Stimulated activated CD8-positive, alpha-beta memory T cell treated with anti-CD3 and anti-CD28 coated beads, Interleukin-2, amount 100 ng/mL, for 48 hours (primary cell): ENCODE measurements at regions not wholly inside any gene's neighbourhood (a gene's known extent, or its start where the extent isn't known, plus 50 kb on each side); places are given as distances from the start of the nearest gene placed in this dataset.

ENCODE experiments used
- DNase-seq, 2 donors: peaks; one replicate each; pipeline ENCODE4 v3.0.0-alpha.2; 2020; ENCODE audit warnings: low read depth in 2 of 2

DNA sequence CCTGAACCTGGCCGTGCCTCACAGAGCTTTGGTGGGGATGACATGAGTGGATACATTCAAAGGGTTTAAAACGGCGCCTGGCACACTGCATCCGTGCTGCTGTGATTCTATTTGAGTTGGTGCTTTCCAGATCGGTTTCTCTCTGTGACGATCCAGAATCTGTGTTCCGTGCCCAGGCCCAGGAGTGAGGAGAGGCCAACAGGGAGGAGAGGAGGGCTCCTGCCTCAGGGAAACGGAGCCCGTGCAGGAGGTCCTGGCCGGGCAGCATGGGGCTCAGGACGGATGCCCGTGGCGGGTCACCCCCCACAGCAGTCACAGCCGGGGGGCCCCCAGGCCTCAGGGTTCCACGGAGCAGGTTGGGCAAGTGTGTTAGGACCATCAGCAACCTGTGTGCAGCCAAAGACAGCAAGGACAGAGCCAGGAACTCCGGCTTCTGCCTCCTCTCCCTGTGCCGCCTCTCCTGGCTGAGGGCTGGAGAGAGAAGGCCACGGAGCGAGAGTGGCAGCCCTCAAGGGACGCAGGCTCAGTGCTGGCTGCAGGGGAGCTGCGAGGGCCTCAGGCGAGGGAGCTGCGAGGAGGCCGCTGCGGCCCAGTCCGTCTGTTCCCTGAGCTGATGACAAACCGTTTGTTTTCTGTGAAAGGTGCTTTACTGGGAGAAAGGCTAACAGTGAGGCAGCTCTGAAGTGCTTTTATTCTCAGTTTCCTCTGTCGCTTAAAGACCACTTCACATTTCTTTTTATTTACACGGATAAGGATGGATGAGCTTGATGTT, 99.3 kb downstream of the METRNL start:
- no peak for DNase-seq

DNA sequence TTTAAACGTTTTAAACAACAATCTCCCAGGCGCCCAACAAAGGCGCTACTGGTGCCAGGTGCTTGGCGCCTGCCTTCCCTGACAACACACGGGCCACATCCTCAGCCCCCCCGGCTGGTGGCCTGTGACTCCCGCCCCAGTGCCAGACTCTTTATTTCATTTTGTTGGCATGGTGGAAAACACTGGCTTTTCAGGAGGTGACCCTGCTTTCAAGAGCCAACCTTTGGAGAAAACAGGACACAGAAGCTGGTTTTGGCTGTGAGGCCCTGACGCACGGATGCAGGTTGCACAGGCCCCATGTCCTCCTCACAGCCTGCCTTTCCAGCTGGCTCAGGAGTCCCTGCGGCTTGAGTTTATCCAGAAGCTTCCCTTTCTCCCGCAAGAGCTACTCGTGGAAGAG, 100.0 kb downstream of the METRNL start:
- no peak for DNase-seq

DNA sequence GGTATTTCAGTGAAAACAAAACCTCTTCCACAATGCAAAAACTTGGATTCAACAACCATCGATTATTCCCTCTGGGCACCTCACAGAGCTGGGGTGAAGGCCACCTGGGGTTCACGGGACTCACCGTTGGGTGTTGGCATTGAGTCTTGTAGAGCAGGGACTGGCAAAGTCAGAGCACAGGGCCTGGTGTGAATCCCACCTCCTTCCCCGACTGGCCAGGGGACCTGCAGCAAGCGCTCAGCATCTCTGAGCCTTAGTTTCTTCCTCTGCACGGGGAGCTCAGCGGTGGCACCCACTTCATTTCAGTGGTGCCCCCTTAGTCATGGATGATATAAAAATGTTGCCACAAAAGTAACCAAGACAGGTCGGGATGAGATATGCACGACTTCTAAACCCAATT, 100.4 kb downstream of the METRNL start:
- no peak for DNase-seq

DNA sequence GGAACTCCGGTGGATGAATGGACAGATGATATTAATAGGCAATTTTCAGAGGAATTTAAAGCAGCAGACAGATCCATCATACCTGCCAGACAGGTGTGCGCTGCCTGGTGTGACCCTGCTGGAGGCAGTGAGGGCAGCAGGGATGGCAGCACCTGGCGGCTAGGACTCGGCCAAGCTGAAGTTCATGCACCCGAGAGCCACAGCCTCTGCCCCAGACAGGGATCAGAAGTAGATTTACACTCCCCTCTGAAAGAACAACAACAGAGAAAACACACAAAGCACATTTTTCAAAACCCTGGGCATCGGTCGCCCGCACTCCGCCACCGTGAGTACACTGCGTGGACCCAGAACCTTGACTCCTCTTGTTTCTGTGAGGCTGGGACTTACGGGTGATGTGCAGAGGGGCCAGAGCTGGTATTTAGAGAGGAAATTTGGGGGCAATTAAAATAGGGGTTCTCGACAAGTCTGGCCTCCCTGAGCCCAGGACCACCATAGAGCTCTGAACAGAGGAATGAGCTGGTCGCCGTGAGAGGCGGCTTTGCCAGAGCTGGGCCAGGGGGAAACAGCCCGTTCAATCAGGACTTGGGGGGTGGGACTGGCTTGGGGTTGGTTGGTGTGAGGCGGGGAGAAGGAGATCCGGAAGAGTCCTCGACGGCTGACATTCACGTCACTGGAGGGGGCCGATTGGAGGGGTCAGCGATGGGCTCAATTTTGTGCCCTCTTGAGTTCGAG, 101.0 kb downstream of the METRNL start:
- no peak for DNase-seq

DNA sequence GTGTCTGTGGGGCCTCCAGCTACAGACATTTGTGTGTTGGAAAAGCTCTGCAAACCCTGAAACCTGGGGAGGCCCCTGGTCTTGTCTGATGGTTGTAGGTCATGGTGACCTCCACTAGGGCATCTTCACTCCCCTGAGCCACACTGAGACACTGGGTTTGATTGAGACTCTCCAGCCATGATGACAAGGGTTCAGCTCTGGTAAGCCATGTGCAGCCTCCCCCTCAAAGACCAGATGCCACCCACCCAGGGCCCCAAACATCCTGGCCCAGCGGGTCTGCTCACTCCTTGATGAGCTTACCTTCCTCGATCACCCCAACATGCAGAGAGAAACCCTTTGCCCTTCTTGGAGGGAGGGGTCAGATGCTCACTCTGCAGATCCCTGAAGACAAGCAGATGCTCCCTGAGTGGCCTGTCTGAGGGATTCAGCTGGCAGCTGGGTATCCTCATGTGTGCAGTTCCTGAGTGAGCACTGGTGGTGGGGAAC, 101.6 kb downstream of the METRNL start:
- no peak for DNase-seq

DNA sequence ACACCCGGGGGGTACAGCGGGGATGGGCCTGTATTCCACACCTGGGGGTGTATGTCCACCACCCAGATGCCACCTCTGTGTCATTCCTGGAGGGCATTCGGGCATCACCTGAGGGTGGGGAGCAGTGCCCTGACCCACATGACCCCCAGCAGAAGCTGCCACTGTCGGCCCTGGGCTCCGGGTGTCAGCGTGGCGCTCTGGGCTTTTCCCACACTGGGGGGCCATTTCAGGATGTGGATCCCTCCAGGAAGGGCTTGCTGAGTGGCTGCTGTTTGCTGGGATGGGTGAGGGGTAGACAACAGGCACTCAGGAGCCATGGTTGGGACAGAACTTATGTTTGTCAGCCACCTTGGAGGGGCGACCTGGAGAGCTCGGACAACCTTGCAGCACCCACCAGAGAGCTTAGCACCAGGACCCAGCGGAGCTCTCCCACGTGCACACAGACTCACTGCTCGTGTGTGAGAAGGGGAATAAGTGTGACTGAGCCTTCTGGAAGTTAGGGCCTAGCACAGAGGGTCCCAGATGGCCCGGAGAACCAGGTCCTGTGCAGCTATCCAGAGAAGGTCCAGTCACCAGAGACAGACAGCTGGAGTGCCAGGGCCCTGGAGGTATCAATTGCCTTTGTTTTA, 102.7 kb downstream of the METRNL start:
- DNase-seq, result no peak

DNA sequence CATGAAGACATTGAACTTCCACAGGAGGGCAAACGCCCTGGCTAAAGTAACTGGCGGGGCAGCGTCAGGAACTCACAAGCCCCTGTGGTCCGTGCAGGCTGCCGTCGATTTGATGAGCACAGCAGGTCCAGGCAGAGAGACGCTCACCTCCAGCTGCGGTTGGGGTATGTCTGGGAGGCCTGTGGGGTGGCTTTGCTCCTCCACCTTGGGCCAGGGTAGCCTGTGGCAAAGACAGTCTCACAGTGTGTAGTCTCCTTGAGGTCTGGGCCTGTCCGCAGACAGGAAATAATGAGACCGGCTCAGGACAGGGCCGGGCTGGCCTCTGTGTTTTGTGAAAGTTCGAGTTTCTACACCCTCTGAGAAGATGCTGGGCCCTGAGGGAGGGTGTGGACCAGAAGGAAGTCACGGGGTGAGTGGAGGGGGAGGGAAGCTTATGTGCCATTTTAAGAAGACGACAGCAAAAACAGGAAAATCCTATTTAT, 103.3 kb downstream of the METRNL start:
- DNase-seq, result no peak

DNA sequence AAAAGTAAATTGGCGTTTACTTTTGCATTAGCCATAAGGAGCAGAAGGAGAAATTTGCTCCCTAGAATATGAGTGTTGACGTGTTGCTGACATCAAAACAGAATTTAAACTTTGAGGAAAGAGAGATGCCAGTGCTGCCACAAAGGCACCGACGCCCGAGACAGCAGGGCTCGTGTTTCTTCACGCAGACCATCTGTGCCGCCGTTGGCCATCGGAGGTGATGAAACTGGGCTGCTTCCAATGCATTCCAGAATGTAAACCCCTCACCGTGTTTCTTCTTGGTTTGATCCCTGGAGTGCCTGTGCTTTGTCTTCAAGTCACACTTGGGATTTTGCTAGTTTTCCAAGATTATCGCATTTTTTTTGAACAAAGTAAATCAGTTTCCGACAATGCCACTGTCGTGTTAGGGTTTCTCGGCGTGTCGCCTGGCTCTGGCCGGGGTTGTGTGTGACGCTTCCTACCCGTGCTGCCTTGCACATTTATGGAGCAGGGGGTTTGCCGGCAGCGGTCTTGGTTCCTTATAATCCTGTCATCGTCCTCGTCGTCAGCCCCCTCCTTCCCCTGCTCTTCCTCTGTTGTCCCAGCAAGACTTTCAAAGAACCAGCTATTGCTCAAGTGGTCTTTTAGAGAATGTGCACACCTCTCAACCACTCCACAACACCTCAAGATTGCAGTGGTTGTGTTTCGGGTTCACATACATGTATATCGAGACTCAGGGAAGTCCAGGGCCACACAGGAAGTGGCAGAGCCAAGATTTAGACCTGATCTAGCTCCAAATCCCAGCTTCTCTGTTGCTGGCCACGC, 103.9 kb downstream of the METRNL start:
- no peak for DNase-seq

DNA sequence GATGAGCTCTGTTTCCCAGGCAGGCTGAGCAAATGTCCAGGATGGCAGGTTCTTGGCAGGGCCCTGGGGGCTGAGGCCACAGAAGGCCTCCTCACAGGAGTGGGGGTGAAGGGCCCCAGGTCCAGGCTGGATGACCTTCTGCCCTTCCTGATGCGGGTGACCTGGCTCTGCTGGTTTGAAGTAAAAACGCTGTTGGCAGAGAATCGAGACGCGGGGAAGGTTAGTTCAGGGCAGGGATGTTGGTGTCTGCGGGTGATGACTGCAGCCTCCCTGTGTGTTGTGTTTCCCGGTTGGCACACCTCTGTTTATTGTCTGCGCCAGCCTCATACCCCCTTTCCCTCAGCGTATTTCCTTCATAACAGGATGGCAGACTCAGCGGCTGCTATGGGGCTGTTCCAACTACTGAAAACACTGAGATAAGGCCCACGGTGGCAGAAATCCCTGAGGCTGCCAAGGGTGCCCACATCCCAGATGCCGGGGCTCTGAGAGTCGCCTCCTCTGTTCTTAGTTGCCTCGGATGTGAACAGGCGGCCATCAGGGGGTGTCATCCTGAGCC, 104.6 kb downstream of the METRNL start:
- DNase-seq, result no peak

DNA sequence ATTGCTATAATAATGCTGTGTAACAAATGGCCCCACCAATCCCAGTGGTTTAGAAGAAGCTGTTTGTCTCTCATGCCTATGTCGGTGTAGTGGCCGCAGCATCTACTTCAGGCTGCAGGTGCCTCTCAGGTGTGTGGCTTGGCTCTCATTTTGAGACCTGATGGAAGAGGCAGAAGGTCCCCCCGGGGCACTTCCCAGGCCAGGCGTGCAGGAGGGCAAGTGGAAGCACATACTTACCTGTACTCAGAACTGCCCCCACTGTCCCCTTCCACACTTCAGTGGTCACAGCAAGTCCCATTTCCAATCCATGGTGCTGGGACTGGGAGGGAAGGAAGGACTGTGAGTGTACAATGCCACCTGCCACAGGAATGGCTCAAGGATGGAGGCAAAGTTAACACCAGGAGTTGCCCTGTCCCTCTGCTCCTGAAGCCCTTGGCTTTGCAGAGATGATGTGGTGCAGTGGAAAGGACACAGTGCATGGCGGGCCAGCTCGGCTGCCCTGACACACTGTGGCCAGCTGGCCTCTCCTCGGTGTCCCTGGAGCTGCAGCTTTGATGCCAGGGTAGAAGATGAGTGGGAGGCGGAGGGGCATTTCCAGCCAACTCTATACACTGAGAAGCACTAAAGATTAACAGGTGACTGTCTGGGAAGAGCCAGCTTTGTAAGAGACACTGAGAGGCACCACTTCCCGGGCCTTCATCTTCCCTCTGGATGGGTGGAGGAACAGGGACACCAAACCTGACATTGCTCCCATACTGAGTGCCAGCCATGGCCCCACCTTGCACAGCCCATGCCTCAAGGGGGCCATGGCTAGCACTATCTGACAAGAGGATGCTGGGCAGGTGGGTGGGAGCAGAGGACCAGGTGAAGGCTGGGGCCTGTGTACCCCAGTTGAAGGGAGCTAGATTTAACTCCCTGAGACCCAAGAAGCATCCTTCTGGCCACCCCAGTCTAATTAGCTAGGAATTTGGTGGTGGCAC, 105.9 kb downstream of the METRNL start:
- no peak for DNase-seq

DNA sequence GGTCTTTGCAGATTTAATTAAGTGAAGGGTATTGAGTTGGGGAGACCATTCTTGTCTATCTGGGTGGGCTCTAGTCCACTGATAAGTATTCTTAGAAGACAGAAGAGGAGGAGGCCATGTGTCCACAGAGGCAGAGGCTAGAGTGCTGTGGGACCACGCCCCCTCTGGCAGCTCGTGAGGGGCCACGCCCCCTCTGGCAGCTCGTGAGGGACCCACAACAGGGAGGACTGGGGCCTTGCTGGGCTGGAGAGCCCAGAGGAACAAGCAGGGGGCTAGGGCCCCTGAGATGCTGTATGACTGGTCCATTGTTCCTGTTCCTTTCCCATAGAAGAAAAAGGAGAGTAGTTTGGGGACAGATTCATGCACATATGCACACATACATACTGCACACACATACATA, 106.8 kb downstream of the METRNL start:
- no peak for DNase-seq

DNA sequence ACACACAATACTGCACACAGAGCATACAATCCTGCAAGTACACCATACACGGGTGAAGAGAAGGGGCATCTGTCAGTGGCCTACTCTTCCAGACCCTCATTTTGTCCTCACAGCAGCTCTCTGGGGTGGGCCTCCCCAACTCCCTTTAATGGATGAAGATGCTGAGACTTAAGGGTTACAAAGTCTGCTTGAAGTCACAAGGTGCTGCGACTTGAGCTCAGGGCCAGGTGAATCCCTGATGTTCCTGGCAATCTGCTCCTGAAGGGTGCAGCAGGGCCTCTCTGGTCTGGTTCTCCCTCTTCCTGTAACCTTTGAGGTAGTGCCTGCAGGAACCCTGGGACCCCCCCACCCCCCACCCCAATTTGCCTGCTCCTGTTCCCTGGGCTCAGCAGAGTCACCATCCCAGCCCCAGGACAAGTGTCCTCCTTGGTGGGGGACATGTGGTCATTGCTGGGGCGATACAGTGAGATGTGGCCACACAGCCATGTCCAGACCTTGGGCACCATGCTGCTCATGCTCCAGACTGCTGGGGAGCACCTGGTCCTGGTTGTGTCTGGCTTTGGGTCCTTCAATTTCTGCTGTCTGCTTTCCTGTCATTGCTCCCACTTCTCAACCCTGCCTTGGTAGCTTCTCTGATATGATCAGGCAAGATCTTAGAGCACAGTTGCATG, 107.5 kb downstream of the METRNL start:
- no peak for DNase-seq

DNA sequence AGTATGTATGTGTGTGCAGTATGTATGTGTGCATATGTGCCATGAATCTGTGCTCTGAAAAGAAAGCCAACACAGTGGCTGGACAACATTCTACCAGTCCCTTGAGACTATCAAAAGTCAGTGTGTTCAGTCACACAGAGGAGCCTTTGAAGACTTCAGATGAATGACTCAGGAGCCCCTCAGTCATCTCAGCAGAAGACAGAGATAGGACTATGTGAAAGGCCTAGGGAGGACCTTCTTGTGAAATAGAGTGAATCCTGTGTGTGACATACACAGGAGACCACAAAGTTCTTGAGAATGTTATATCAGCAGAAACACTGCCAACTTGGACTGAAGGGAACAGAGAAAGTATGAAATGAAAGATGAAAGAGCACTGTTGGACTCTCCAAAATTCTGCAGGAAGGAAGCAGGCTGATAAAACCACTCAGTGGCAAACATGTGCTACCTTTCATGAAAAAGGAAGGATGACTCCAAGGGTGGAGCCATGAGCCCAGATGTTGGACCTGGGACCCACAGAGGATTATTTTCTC, 108.4 kb downstream of the METRNL start:
- DNase-seq, result no peak

DNA sequence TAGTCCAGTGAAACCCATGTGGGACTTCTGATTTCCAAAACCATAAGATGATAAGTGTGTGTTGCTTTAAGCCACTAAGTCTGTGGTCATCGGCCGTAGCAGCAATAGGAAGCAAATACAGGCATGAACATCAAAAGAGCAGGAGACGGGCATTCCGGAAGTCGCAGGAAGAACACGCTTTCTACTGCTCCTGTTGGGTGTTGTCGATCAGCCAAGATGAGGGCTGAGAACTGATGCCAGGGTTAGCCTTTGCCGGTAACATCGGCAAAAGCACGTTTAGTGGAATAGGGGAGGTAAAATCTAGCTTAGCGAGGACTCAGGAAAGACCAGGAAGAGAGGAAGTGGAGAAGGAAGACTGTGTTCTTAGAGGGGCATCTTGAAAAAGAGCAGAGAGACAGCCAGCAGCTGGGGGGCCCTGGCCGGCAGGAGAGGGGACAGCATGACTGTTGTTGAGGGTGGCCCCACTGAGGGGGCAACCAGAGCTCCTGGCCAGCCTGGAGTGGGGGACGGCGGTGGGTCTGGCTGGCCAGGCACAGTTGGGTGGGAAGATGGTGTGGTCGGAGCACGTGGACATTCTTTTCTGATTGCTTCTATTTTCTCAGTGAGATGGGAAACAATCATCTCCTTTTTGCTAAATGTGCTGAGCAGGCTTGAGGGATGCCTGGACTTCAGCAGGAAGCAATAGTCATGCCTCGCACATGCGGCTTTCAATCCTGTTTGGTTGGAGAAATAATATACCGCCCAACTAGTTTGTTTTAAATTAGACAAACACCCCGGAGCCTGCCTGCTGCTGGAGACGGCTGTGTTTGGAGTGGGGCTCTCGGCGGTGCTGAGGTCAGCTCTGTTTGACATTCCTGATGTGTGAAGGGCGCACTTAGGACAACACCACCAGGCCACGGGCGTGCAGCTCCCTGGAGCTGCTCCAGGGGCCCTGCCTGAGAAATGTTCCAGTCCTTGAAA, 109.9 kb downstream of the METRNL start:
- no peak for DNase-seq

DNA sequence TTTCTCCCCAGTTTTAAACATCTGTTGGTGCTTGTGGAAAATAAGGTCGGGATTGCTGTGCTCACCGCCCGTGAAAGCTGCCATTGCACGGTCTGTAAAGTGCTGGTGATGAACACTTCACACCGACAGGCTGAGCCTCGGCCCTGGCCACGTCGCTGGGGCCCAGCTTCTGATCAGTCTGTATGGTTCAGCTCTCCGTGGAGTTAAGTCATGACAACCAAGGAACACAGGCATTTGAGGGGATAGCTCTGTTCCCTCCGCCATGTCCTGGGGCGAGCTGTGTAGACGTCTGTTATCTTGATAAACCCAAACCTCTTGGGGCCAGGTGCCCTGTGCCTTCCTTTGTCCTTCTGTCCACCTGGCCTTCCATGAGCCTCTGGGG, 110.6 kb downstream of the METRNL start:
- DNase-seq, result no peak

DNA sequence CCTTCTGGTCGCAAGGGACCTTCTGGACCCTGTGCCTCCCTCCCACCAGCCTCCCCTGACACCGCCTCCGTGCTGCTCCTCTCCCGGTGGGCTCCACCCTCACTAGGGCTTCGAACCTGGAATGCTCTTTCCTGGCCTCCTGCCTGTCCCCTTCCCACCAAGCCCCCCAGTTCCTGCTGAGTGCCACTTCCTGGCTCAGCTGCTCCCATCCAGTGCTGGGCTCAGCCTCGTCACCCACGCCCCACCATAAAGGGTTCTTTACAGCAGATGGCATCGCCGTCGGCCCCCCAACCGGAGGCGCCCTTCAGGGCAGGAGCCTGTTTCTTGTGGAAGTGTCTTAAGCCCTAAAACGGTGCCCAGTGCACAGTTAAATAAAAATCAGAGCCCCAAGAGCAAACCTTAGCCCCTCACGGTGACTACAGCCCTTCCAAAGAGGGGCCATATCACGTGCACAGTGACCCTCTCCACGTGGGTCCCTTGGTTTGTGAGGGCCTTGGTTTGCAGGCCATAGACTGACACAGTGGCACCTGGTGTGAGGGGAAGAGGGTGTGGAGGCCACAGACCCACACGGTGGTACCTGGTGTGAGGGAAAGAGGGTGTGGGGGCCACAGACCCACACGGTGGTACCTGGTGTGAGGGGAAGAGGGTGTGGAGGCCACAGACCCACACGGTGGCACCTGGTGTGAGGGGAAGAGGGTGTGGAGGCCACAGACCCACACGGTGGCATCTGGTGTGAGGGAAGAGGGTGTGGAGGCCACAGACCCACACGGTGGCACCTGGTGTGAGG, 111.4 kb downstream of the METRNL start:
- no peak for DNase-seq

DNA sequence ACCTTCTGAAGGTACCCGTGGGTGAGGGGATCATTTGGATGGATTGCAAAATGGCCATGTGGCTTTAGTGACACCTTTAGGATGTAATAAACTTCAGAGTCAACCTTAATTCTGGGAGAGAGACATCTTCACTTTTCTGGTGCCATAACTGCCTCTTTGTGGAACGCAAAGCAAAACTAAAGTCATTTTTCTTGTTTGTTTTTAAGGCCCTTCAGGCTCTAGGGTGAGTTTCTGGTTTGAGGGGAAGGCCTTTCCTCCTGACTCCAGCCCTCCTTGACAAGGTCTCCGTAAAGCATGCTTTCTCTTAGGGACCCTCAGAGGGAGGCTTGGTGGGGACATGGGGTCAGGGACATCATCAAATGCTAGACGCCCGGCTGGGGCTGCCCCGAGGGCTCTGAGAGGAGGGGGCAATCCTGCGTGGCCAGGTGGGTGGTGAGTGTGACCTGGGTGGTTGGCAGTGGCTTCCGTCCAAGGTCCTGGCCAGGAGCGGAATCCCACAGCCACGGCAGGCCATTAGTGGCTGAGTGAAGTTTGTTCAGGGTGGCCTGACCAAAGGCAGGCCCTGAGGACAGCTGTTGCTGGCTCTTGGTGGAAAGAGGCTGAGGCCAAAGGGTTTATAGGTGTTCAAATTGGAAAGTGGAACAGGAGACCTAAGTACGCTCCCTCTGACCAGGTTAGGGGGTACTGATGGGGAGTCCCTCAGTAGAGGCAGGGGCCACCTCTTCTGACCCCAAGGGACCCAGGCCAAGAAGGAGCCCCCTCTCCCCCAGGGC, 112.2 kb downstream of the METRNL start:
- DNase-seq, result no peak
